Loucy (cell line): ENCODE measurements at regions not wholly inside any gene's neighbourhood (a gene's known extent, or its start where the extent isn't known, plus 50 kb on each side); places are given as distances from the start of the nearest gene placed in this dataset.

ENCODE experiments used
- H2AFZ ChIP-seq: fragments of 200-600 bp; sonication (generic); 2 replicates; pipeline ENCODE4 v1.6.0; 2016; ENCODE audit warnings: antibody characterized with exemption, mild to moderate bottlenecking, low read length, moderate library complexity
- H3F3A ChIP-seq: fragments of 200-600 bp; 2 replicates; pipeline ENCODE4 v1.6.0; 2016; ENCODE audit warnings: antibody characterized with exemption, low read depth, mild to moderate bottlenecking
- H3K27me3 ChIP-seq: fragments of 200-600 bp; sonication (generic); 2 replicates; pipeline ENCODE4 v1.6.1; 2014; ENCODE audit warnings: low read length, mild to moderate bottlenecking; ENCODE audit not compliant: insufficient read depth, poor library complexity, severe bottlenecking
- H3K36me3 ChIP-seq: fragments of 200-600 bp; sonication (generic); 2 replicates; pipeline ENCODE4 v1.6.1; 2016; ENCODE audit warnings: low read length; ENCODE audit not compliant: insufficient read depth
- H3K4me1 ChIP-seq: fragments of 200-600 bp; sonication (generic); 2 replicates; pipeline ENCODE4 v1.5.1; 2014; ENCODE audit warnings: low read length, mild to moderate bottlenecking; ENCODE audit not compliant: insufficient read depth, poor library complexity, severe bottlenecking
- H3K4me2 ChIP-seq: fragments of 200-600 bp; sonication (generic); 2 replicates; pipeline ENCODE4 v1.6.0; 2014; ENCODE audit warnings: antibody characterized with exemption, low read length, low read depth, mild to moderate bottlenecking; ENCODE audit not compliant: poor library complexity, severe bottlenecking
- H3K4me3 ChIP-seq: fragments of 200-600 bp; sonication (generic); 2 replicates; pipeline ENCODE4 v1.5.1; 2014; ENCODE audit warnings: low read length, mild to moderate bottlenecking, mixed read lengths; ENCODE audit not compliant: poor library complexity, severe bottlenecking
- H3K79me2 ChIP-seq: fragments of 200-600 bp; sonication (generic); 2 replicates; pipeline ENCODE4 v1.6.1; 2014; ENCODE audit warnings: low read length; ENCODE audit not compliant: insufficient read depth
- H3K9ac ChIP-seq: fragments of 200-600 bp; sonication (generic); 2 replicates; pipeline ENCODE4 v1.6.0; 2014; ENCODE audit warnings: mild to moderate bottlenecking, low read depth, low read length, moderate library complexity; ENCODE audit not compliant: poor library complexity, severe bottlenecking
- H3K9me2 ChIP-seq: fragments of 200-600 bp; sonication (generic); replicated peaks from 2 replicates; pipeline ENCODE4 v1.6.1; 2016; ENCODE audit warnings: low read depth, low read length, mixed read lengths
- H3K9me3 ChIP-seq: fragments of 200-600 bp; sonication (generic); 2 replicates; pipeline ENCODE4 v1.6.1; 2014; ENCODE audit warnings: mild to moderate bottlenecking, antibody characterized with exemption, low read length, low read depth; ENCODE audit not compliant: insufficient read depth
- H4K20me1 ChIP-seq: fragments of 200-600 bp; sonication (generic); 2 replicates; pipeline ENCODE4 v1.6.0; 2014; ENCODE audit warnings: antibody characterized with exemption, low read length, mild to moderate bottlenecking; ENCODE audit not compliant: insufficient read depth, poor library complexity, severe bottlenecking
- CTCF ChIP-seq: fragments of 200-600 bp; sonication (generic); conservative IDR thresholded peaks from 2 replicates; pipeline ENCODE4 v1.5.1; 2014; ENCODE audit warnings: mild to moderate bottlenecking, antibody characterized with exemption, low read length
- EZH2phosphoT487 ChIP-seq: fragments of 200-600 bp; IDR thresholded peaks from 2 replicates; pipeline ENCODE4 v1.6.1; 2018; ENCODE audit warnings: antibody characterized with exemption, mild to moderate bottlenecking, moderate library complexity, borderline replicate concordance

DNA sequence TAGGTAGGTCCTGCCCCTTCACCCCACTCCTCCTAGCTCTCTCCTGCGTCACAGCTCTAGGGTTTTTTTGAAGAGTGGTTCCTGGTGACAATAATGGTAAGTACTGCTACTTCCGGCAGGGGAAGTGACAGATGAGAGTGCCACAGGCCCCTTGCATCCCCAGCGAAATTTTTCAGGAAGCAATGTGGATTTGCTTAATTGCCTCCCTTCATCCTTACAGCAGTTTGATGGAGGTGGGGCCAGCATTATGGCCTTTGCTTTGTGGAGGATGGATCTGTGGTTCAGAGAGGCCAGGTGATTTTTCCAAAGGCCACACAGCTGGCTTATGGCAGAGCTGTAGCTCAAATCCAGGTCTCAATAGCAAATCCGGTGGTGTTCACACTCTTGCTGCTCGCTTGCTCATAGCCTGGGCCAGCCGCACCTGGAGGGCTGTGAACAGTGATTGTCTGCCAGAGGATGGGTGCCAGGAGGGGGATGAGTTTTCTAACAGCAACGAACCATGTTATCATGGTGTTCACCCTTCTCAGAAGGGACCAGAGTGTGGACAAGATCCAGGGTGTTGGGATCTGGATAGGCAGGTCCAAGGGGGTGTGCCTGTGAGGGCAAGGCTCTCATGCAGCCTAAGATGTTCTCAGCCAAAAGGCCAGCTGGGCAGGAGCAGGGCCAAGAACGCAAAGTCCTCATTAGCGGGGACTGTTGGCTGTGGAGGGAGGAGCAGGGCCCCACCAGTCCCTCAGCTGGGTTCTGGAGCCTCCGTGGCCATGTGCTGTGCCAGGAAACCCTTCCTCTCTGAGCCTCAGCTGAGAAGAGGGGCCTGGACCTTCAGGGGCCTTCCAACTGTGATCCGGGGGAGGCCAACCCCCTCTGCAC is 89.0 kb downstream of the EMX2 start:
- Histone ChIP-seq H3K4me1 (no peaks in the 10 kb centered on the region), H3K9me2 (no peaks in the 10 kb centered on the region), H3K9ac (no peak overlapping the region), H4K20me1 (no peaks in the 10 kb centered on the region), H3K36me3 (no peaks in the 10 kb centered on the region), H3K4me2 (no peak overlapping the region), H3K4me3 (no peak overlapping the region), H3K9me3 (no peaks in the 10 kb centered on the region), H3K27me3 (no peaks in the 10 kb centered on the region), H3F3A (no peaks in the 10 kb centered on the region), H3K79me2 (no peaks in the 10 kb centered on the region), H2AFZ (no peak overlapping the region)
- no peak for TF ChIP-seq EZH2phosphoT487
- no peak for TF ChIP-seq CTCF

DNA sequence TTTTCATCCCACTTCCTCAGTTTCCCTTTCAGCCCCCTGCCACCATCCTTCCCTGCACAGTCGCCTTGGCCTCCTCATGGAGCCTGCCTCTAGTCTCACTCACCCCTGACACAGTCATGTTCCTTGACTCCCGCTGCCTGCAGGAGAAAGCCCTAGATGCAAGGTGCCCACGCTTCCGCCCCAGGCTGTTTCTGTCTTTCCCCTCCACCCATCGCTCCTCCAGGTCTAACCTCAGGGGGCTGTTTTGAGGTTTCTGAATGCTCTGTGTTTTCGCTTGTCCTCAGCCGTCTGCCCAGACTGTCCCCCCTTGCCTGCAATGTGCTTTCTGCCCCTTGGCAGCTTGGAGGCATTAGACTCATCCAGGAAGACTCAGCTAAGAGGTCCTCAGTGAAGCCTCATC is 89.9 kb downstream of the EMX2 start:
- no peak for TF ChIP-seq EZH2phosphoT487
- no peak for TF ChIP-seq CTCF
- Histone ChIP-seq H3K4me1 (no peaks in the 10 kb centered on the region), H3F3A (no peaks in the 10 kb centered on the region), H3K36me3 (no peaks in the 10 kb centered on the region), H3K4me2 (no peak overlapping the region), H3K9me3 (no peaks in the 10 kb centered on the region), H3K4me3 (no peak overlapping the region), H2AFZ (no peak overlapping the region), H4K20me1 (no peaks in the 10 kb centered on the region), H3K9ac (no peak overlapping the region), H3K27me3 (no peaks in the 10 kb centered on the region), H3K79me2 (no peaks in the 10 kb centered on the region), H3K9me2 (no peaks in the 10 kb centered on the region)

DNA sequence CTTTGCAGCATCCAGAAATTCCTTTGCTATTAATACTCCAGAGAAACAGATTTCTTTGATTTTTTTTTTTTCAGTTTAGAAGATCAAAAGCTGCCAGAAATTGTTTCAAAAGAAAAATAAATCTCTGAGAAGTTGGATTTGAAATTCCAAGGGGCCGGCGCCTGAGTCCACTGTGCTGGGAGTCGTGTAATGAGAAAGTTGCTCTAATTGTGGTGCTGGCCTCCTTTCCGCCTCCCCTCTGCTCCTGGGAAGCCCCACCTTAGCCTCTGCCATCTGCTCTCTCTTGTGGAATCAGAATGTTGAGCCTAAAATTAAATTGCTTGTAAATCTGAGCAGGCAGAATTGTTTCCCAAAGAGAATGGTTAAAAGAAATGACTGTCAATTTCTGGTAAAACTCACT is 93.3 kb downstream of the EMX2 start:
- H3K4me2 ChIP-seq = no peak overlapping the region
- H3K4me1 ChIP-seq = no peaks in the 10 kb centered on the region
- no peaks in the 10 kb centered on the region for H4K20me1 ChIP-seq
- H3K27me3 ChIP-seq = no peaks in the 10 kb centered on the region
- no peak overlapping the region for H2AFZ ChIP-seq
- H3F3A ChIP-seq = no peaks in the 10 kb centered on the region
- no peaks in the 10 kb centered on the region for H3K9me3 ChIP-seq
- H3K9ac ChIP-seq = no peak overlapping the region
- H3K79me2 ChIP-seq = no peaks in the 10 kb centered on the region
- no peak for TF ChIP-seq EZH2phosphoT487
- no peak for TF ChIP-seq CTCF
- no peaks in the 10 kb centered on the region for H3K36me3 ChIP-seq
- no peak overlapping the region for H3K4me3 ChIP-seq
- no peaks in the 10 kb centered on the region for H3K9me2 ChIP-seq
